Endodermal cell (in vitro differentiated cells): ENCODE measurements at regions not wholly inside any gene's neighbourhood (a gene's known extent, or its start where the extent isn't known, plus 50 kb on each side); places are given as distances from the start of the nearest gene placed in this dataset.

Experiments used
- DNase-seq: peaks from one replicate; pipeline ENCODE4 v3.0.0-alpha.2; 2017
- H3K27ac ChIP-seq: 2 replicates; pipeline ENCODE4 v1.5.1; 2013; ENCODE audit warnings: mild to moderate bottlenecking, low read depth, low read length, moderate library complexity
- H3K27me3 ChIP-seq: 2 replicates; pipeline ENCODE4 v1.6.1; 2013; ENCODE audit warnings: mild to moderate bottlenecking, low read length, moderate library complexity; ENCODE audit not compliant: insufficient read depth, control insufficient read depth, poor library complexity, severe bottlenecking
- H3K36me3 ChIP-seq: 2 replicates; pipeline ENCODE4 v1.7.0; 2013; ENCODE audit warnings: mild to moderate bottlenecking, low read length, moderate library complexity; ENCODE audit not compliant: control insufficient read depth, insufficient read depth
- H3K4me1 ChIP-seq: one replicate; pipeline ENCODE4 v1.7.0; 2013; ENCODE audit warnings: low read length; ENCODE audit not compliant: control insufficient read depth, insufficient read depth
- H3K4me3 ChIP-seq: 2 replicates; pipeline ENCODE4 v1.5.1; 2013; ENCODE audit warnings: mild to moderate bottlenecking, low read length, moderate library complexity
- H3K9ac ChIP-seq: 2 replicates; pipeline ENCODE4 v1.6.1; 2013; ENCODE audit warnings: mild to moderate bottlenecking, low read length, moderate library complexity; ENCODE audit not compliant: poor library complexity, severe bottlenecking; ENCODE audit errors: extremely low read depth
- H3K9me3 ChIP-seq: 2 replicates; pipeline ENCODE4 v1.6.1; 2013; ENCODE audit warnings: mild to moderate bottlenecking, low read length, moderate library complexity; ENCODE audit not compliant: control insufficient read depth
- H3K27ac Mint-ChIP-seq: 2 replicates; pipeline ENCODE4 v1.8.0; 2020; ENCODE audit warnings: mixed read lengths
- H3K27me3 Mint-ChIP-seq: 2 replicates; pipeline ENCODE4 v1.8.0; 2021; ENCODE audit warnings: mild to moderate bottlenecking, mixed read lengths; ENCODE audit not compliant: insufficient read depth
- H3K36me3 Mint-ChIP-seq: 2 replicates; pipeline ENCODE4 v1.8.0; 2020; ENCODE audit warnings: low read depth, mixed read lengths
- H3K4me1 Mint-ChIP-seq: 2 replicates; pipeline ENCODE4 v1.8.0; 2020; ENCODE audit warnings: mixed read lengths
- H3K4me3 Mint-ChIP-seq: 2 replicates; pipeline ENCODE4 v1.8.0; 2020; ENCODE audit warnings: mild to moderate bottlenecking, moderate library complexity, mixed read lengths
- H3K9me3 Mint-ChIP-seq: 2 replicates; pipeline ENCODE4 v1.8.0; 2020; ENCODE audit warnings: mild to moderate bottlenecking, mixed read lengths
- WGBS, 2 experiments: methylation state at CpG; one replicate each; pipeline versions ENCODE4 v1.1.5 to v1.1.7; 2013; ENCODE audit warnings: missing lambda C conversion rate in 2 of 2, mixed read lengths in 1 of 2; ENCODE audit not compliant: insufficient coverage in 1 of 2, insufficient read length in 1 of 2; 5-methylcytosine and 5-hydroxymethylcytosine counted together
- TF ChIP-seq, protein P1 (sequence below): fragments of 200-600 bp; sonication (generic); conservative IDR thresholded peaks from 2 replicates; pipeline ENCODE4 v1.5.0; 2021; ENCODE audit warnings: antibody characterized with exemption, mild to moderate bottlenecking

DNA sequence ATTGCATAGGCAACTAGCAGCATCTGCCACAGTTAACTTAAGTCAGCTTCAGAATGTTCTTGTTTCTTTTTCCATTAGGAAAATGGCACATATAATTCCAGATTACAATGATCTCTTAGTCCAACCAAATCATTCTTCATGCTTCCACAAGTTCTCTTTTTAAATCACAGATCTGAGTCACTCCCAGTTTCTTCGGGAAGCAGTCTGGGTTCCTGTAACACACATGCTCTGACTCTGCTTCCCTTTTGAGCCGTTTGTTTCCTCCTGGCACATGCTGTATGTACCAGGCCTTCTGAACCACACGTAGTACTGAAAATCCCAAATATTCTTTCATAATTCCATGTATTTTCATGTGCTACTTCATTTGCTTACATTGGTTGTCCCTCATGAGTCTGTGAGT lies 388.8 kb upstream of the PDE3A start:
- Histone ChIP-seq H3K4me3 (no peak overlapping the region), H3K9me3 (no peaks in the 10 kb centered on the region), H3K9ac (no peak overlapping the region), H3K36me3 (no peaks in the 10 kb centered on the region), H3K27me3 (no peaks in the 10 kb centered on the region), H3K4me1 (peaks cover 3% of the 10 kb centered on the region), H3K27ac (no peak overlapping the region)
- WGBS, 2 experiments, result 83 to 93% methylated on average over 2 to 3 of the region's 3 CpGs
- Mint-ChIP-seq H3K4me3 (no peak overlapping the region), H3K36me3 (no peaks in the 10 kb centered on the region), H3K4me1 (peaks cover 14% of the 10 kb centered on the region), H3K27me3 (no peaks in the 10 kb centered on the region), H3K27ac (no peak overlapping the region), H3K9me3 (no peaks in the 10 kb centered on the region)
- DNase-seq, result no peak
- TF ChIP-seq, protein P1, sequence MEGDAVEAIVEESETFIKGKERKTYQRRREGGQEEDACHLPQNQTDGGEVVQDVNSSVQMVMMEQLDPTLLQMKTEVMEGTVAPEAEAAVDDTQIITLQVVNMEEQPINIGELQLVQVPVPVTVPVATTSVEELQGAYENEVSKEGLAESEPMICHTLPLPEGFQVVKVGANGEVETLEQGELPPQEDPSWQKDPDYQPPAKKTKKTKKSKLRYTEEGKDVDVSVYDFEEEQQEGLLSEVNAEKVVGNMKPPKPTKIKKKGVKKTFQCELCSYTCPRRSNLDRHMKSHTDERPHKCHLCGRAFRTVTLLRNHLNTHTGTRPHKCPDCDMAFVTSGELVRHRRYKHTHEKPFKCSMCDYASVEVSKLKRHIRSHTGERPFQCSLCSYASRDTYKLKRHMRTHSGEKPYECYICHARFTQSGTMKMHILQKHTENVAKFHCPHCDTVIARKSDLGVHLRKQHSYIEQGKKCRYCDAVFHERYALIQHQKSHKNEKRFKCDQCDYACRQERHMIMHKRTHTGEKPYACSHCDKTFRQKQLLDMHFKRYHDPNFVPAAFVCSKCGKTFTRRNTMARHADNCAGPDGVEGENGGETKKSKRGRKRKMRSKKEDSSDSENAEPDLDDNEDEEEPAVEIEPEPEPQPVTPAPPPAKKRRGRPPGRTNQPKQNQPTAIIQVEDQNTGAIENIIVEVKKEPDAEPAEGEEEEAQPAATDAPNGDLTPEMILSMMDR, result no peak

DNA sequence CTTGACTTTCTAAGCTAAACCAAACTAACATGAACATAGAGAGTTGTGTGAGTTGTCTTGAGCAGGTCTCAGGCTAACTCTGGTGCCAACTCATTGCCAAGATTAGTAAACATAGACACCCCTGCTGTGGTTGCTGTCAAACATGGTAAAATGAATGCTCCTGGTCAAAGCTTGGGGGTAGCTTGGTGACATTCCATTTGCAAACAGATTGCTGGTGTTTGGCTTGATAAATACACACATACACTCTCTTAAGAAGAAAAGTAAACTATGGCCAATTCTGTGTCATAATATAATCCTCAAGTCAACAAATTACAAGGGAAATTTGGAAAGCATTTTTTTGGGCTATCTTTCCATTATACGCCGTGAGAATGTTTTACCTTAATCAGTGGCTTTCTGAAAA lies 386.4 kb upstream of the PDE3A start:
- Mint-ChIP-seq H3K36me3 (no peaks in the 10 kb centered on the region), H3K9me3 (no peaks in the 10 kb centered on the region), H3K27ac (no peak overlapping the region), H3K4me3 (no peak overlapping the region), H3K27me3 (no peaks in the 10 kb centered on the region), H3K4me1 (peaks cover 14% of the 10 kb centered on the region)
- 95 to 100% methylated on average over 2 of the region's 2 CpGs for WGBS, 2 experiments
- TF ChIP-seq, protein P1, result no peak
- Histone ChIP-seq H3K4me3 (no peak overlapping the region), H3K4me1 (peaks cover 3% of the 10 kb centered on the region), H3K27ac (no peak overlapping the region), H3K9me3 (no peaks in the 10 kb centered on the region), H3K27me3 (no peaks in the 10 kb centered on the region), H3K36me3 (no peaks in the 10 kb centered on the region), H3K9ac (no peak overlapping the region)
- DNase-seq, result no peak

DNA sequence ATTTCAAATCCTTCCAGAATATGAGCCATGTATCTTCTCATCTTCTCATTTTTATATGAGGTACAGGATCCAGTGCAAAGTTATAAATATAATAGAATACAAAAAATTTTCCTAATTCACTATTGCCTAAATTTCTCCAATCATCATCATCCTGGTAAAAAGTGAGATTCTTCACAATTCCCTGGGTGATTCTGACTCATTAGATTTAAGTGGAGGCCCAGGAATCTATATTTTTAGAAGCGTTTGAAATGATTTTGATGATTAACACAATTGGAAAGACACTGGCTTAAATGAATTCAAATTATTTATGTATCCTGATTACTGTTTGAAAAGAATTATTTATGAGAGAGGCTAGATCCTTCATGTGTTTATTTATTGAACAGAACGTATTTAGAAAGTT lies 380.3 kb upstream of the PDE3A start:
- Mint-ChIP-seq H3K27me3 (no peaks in the 10 kb centered on the region), H3K36me3 (no peaks in the 10 kb centered on the region), H3K4me1 (peaks cover 4% of the 10 kb centered on the region), H3K4me3 (no peak overlapping the region), H3K9me3 (no peaks in the 10 kb centered on the region), H3K27ac (no peak overlapping the region)
- Histone ChIP-seq H3K9ac (no peak overlapping the region), H3K36me3 (no peaks in the 10 kb centered on the region), H3K4me3 (no peak overlapping the region), H3K27ac (no peak overlapping the region), H3K4me1 (no peaks in the 10 kb centered on the region), H3K9me3 (no peaks in the 10 kb centered on the region), H3K27me3 (no peaks in the 10 kb centered on the region)
- DNase-seq, result no peak
- 87 to 100% methylated on average over 1 to 2 of the region's 2 CpGs for WGBS, 2 experiments
- TF ChIP-seq, protein P1, result no peak
